ENCODE measurements at regions not wholly inside any gene's neighbourhood (a gene's known extent, or its start where the extent isn't known, plus 50 kb on each side); places are given as distances from the start of the nearest gene placed in this dataset.

GRCh38 chr3:164224126-164224525, 854.2 kb downstream of the SI start:
- no peak for TF ChIP-seq CTCF (IDR thresholded peaks at IDR 0.05; ENCODE audit: low read depth, low read length)
- no peak for DNase-seq (ENCODE audit: extremely low read depth, low read depth)

GRCh38 chr3:164222197-164222596, 856.1 kb downstream of the SI start:
- no peak for TF ChIP-seq CTCF (IDR thresholded peaks at IDR 0.05; ENCODE audit: low read depth, low read length)
- DNase-seq (ENCODE audit: extremely low read depth, low read depth): no peak

GRCh38 chr3:164221297-164221696, 857.0 kb downstream of the SI start:
- no peak for DNase-seq (ENCODE audit: extremely low read depth, low read depth)
- no peak for TF ChIP-seq CTCF (IDR thresholded peaks at IDR 0.05; ENCODE audit: low read depth, low read length)

GRCh38 chr3:164209363-164209762, 868.9 kb downstream of the SI start:
- DNase-seq (ENCODE audit: extremely low read depth, low read depth): no peak
- no peak for TF ChIP-seq CTCF (IDR thresholded peaks at IDR 0.05; ENCODE audit: low read depth, low read length)

- no peak for DNase-seq (ENCODE audit: extremely low read depth, low read depth)
- no peak; the same call in 1 of the 2 replicates for TF ChIP-seq CTCF (IDR thresholded peaks at IDR 0.05; ENCODE audit: low read depth, low read length)
Observed at GRCh38 chr3:164208821-164209220, 869.5 kb downstream of the SI start.

- DNase-seq (ENCODE audit: extremely low read depth, low read depth): no peak
- no peak for TF ChIP-seq CTCF (IDR thresholded peaks at IDR 0.05; ENCODE audit: low read depth, low read length)
Observed at GRCh38 chr3:164208048-164208447, 870.2 kb downstream of the SI start.

GRCh38 chr3:164200053-164200823, 878.1 kb downstream of the SI start:
- DNase-seq (ENCODE audit: extremely low read depth, low read depth): no peak
- no peak for TF ChIP-seq CTCF (IDR thresholded peaks at IDR 0.05; ENCODE audit: low read depth, low read length)

Measured in AG09319 (cell line).